ENCODE measurements at regions not wholly inside any gene's neighbourhood (a gene's known extent, or its start where the extent isn't known, plus 50 kb on each side); places are given as distances from the start of the nearest gene placed in this dataset.

DNA sequence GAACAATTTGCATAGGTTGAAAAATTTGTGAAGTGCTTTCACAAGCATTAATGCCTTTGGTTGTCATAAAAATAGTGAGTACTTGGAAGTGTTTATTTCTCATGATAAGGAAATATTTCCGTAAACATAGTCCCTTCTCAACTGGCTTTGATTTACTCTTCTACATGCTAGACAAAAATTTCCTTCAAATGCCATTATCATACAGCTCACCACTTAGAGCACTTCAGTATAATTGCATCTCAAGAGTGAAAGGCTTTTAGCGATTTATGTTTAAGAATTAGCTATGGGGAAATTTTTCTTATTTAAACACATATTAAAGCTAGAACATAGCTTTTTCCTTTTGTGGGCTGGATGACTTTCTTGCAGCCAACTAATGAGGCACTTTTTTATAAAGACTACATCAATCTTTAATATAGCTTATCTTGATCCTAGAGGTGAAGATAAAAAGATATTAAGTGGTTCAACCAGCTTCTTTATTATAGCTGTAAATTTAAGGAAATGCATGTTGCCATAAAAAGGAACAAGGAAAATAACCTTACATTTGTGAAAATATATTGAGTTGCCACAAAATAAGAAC is 656.8 kb downstream of the SLITRK6 start:
- peak in 2 of 3 donors; percentile 37 to 50 for DNase-seq
- H3K36me3 ChIP-seq (ENCODE audit: control insufficient read depth in 4 of 4, insufficient read depth in 4 of 4, low read length in 4 of 4), result no peaks in the 10 kb centered on the region
- no peak overlapping the region for H3K9ac ChIP-seq (ENCODE audit: insufficient read depth in 1 of 2, low read length in 2 of 2)
- H3K4me3 ChIP-seq, result no peak overlapping the region
- no peak for ATAC-seq (ENCODE audit: insufficient read depth, low FRiP score)
- H3K9me3 ChIP-seq (ENCODE audit: control insufficient read depth in 4 of 4, insufficient read depth in 3 of 4, low read length in 3 of 4), result no peaks in the 10 kb centered on the region
- no peaks in the 10 kb centered on the region for H3K27me3 ChIP-seq (ENCODE audit: control insufficient read depth in 3 of 3, insufficient read depth in 3 of 3, low read length in 2 of 3)
- peaks cover 0 to 4% (median 0%) of the 10 kb centered on the region in 5 donors for H3K4me1 ChIP-seq (ENCODE audit: control insufficient read depth in 5 of 5, insufficient read depth in 5 of 5, low read length in 5 of 5)
- no peak overlapping the region for H3K27ac ChIP-seq (ENCODE audit: low read depth in 1 of 2, low read length in 1 of 2)
- TF ChIP-seq, protein P1, sequence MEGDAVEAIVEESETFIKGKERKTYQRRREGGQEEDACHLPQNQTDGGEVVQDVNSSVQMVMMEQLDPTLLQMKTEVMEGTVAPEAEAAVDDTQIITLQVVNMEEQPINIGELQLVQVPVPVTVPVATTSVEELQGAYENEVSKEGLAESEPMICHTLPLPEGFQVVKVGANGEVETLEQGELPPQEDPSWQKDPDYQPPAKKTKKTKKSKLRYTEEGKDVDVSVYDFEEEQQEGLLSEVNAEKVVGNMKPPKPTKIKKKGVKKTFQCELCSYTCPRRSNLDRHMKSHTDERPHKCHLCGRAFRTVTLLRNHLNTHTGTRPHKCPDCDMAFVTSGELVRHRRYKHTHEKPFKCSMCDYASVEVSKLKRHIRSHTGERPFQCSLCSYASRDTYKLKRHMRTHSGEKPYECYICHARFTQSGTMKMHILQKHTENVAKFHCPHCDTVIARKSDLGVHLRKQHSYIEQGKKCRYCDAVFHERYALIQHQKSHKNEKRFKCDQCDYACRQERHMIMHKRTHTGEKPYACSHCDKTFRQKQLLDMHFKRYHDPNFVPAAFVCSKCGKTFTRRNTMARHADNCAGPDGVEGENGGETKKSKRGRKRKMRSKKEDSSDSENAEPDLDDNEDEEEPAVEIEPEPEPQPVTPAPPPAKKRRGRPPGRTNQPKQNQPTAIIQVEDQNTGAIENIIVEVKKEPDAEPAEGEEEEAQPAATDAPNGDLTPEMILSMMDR (IDR thresholded peaks at IDR 0.05; ENCODE audit: control extremely low read depth, extremely low read depth), result no peak
- WGBS, 2 donors, result 54 to 77% methylated on average over 2 of the region's 2 CpGs

DNA sequence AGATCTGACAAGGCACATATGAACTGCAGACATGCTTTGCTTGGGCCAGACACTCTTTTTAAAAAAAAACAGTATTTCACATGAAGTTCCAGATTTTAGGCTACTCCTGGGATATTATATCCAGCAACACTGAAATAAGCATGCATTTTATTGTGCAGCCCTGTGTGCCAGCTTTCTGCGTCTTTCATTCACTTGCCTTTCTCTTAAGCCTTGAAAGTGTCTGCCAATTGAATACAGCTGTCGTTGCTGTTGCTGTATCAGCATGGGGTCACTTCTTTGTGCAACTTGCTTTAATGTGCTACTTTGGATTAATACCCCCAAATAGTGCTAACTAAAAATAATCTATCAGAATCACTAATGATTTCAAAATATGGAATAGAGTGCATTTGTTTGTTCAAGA is 657.8 kb downstream of the SLITRK6 start:
- WGBS, 2 donors, result 58 to 64% methylated on average over 2 of the region's 2 CpGs
- Histone ChIP-seq H3K27ac (ENCODE audit: low read depth in 1 of 2, low read length in 1 of 2) (no peak overlapping the region), H3K27me3 (ENCODE audit: control insufficient read depth in 3 of 3, insufficient read depth in 3 of 3, low read length in 2 of 3) (no peaks in the 10 kb centered on the region), H3K36me3 (ENCODE audit: control insufficient read depth in 4 of 4, insufficient read depth in 4 of 4, low read length in 4 of 4) (no peaks in the 10 kb centered on the region), H3K4me1 (ENCODE audit: control insufficient read depth in 5 of 5, insufficient read depth in 5 of 5, low read length in 5 of 5) (peaks cover 0 to 4% (median 0%) of the 10 kb centered on the region in 5 donors), H3K9me3 (ENCODE audit: control insufficient read depth in 4 of 4, insufficient read depth in 3 of 4, low read length in 3 of 4) (no peaks in the 10 kb centered on the region), H3K4me3 (no peak overlapping the region), H3K9ac (ENCODE audit: insufficient read depth in 1 of 2, low read length in 2 of 2) (no peak overlapping the region)
- DNase-seq (peak; percentile 80 to 97 (median 96)), ATAC-seq (ENCODE audit: insufficient read depth, low FRiP score) (no peak)
- TF ChIP-seq, protein P1 (IDR thresholded peaks at IDR 0.05; ENCODE audit: control extremely low read depth, extremely low read depth), result no peak

DNA sequence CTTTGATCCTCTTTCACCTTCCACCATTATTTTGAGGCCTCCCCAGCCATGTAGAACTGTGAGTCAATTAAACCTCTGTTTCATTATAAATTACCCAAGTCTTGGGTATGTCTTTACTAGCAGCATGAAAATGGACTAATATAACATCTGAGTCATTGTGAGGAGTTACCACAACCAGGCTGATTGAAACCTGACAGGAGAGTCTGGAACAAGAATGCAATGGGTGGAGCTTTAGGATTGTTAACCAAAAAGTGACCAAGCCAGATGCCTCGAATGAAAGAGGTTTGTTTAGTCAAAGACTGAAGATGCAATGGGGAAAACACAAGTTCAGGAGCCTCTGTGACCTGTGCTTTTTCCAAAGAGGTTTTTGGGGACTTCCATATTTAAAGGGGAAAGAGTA is 659.0 kb downstream of the SLITRK6 start:
- H3K9me3 ChIP-seq (ENCODE audit: control insufficient read depth in 4 of 4, insufficient read depth in 3 of 4, low read length in 3 of 4), result no peaks in the 10 kb centered on the region
- H3K4me1 ChIP-seq (ENCODE audit: control insufficient read depth in 5 of 5, insufficient read depth in 5 of 5, low read length in 5 of 5), result peaks cover 0 to 4% (median 0%) of the 10 kb centered on the region in 5 donors
- ATAC-seq (ENCODE audit: insufficient read depth, low FRiP score) (no peak), DNase-seq (no peak)
- no peaks in the 10 kb centered on the region for H3K36me3 ChIP-seq (ENCODE audit: control insufficient read depth in 4 of 4, insufficient read depth in 4 of 4, low read length in 4 of 4)
- TF ChIP-seq, protein P1 (IDR thresholded peaks at IDR 0.05; ENCODE audit: control extremely low read depth, extremely low read depth), result no peak
- no peak overlapping the region for H3K27ac ChIP-seq (ENCODE audit: low read depth in 1 of 2, low read length in 1 of 2)
- no peak overlapping the region for H3K4me3 ChIP-seq
- H3K27me3 ChIP-seq (ENCODE audit: control insufficient read depth in 3 of 3, insufficient read depth in 3 of 3, low read length in 2 of 3), result no peaks in the 10 kb centered on the region
- WGBS, 2 donors, result 51 to 63% methylated on average over 1 of the region's 1 CpG
- H3K9ac ChIP-seq (ENCODE audit: insufficient read depth in 1 of 2, low read length in 2 of 2), result no peak overlapping the region

DNA sequence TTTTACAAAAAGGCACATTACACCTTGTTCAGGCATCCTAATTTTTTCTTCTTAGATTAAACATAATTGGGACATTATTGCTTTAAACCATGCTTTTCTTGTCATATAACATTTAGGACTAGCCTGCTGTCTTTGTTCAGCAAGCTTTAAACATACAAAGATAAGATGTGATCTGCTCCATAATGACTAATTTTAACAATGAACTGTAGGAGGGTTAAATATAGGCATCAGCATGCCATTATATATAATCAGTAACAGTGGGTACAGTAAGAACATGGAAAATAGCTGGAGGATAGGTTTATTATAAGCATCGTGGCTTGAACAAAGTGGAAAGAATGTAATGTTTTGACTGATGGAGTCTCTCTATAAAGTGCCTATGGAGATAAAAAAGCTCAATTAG is 661.7 kb downstream of the SLITRK6 start:
- Histone ChIP-seq H3K9ac (ENCODE audit: insufficient read depth in 1 of 2, low read length in 2 of 2) (no peak overlapping the region), H3K4me3 (no peak overlapping the region), H3K27ac (ENCODE audit: low read depth in 1 of 2, low read length in 1 of 2) (no peak overlapping the region), H3K4me1 (ENCODE audit: control insufficient read depth in 5 of 5, insufficient read depth in 5 of 5, low read length in 5 of 5) (peaks cover 0 to 4% (median 0%) of the 10 kb centered on the region in 5 donors), H3K9me3 (ENCODE audit: control insufficient read depth in 4 of 4, insufficient read depth in 3 of 4, low read length in 3 of 4) (peaks cover 0 to 2% (median 0%) of the 10 kb centered on the region in 4 donors), H3K27me3 (ENCODE audit: control insufficient read depth in 3 of 3, insufficient read depth in 3 of 3, low read length in 2 of 3) (no peaks in the 10 kb centered on the region), H3K36me3 (ENCODE audit: control insufficient read depth in 4 of 4, insufficient read depth in 4 of 4, low read length in 4 of 4) (no peaks in the 10 kb centered on the region)
- ATAC-seq (ENCODE audit: insufficient read depth, low FRiP score) (no peak), DNase-seq (no peak)
- TF ChIP-seq, protein P1 (IDR thresholded peaks at IDR 0.05; ENCODE audit: control extremely low read depth, extremely low read depth), result no peak
- WGBS, 2 donors, result 66 to 84% methylated on average over 1 of the region's 1 CpG

Data from lung (tissue), 11 donors.